NT2/D1 (cell line): ENCODE measurements at regions not wholly inside any gene's neighbourhood (a gene's known extent, or its start where the extent isn't known, plus 50 kb on each side); places are given as distances from the start of the nearest gene placed in this dataset.

ENCODE experiments used
- YY1 ChIP-seq: IDR thresholded peaks from 2 replicates; pipeline ENCODE4 v1.6.1; 2011; ENCODE audit not compliant: insufficient read length, insufficient read depth
- ZNF274 ChIP-seq: IDR thresholded peaks from 2 replicates; pipeline ENCODE4 v1.6.1; 2011; ENCODE audit warnings: mild to moderate bottlenecking, low read depth, low read length

GRCh38 chr1:82849460-82849859, 1048.7 kb downstream of the ADGRL2 start:
- no peak for TF ChIP-seq ZNF274
- TF ChIP-seq YY1: no peak
